Vagina (tissue), 2 donors: ENCODE measurements at regions not wholly inside any gene's neighbourhood (a gene's known extent, or its start where the extent isn't known, plus 50 kb on each side); places are given as distances from the start of the nearest gene placed in this dataset.

Source experiments
- POLR2A ChIP-seq, 2 donors: fragments of 450-650 bp; IDR thresholded peaks; one replicate each; pipeline ENCODE4 v1.6.1; 2017; ENCODE audit warnings: antibody characterized with exemption in 2 of 2, mild to moderate bottlenecking in 2 of 2, moderate library complexity in 2 of 2
- POLR2AphosphoS5 ChIP-seq, 2 donors: sonication (generic); formaldehyde crosslinking; IDR thresholded peaks; one replicate each; pipeline ENCODE4 v1.9.0; 2017; ENCODE audit warnings: antibody characterized with exemption in 2 of 2, mild to moderate bottlenecking in 2 of 2, low read depth in 1 of 2; ENCODE audit not compliant: insufficient read depth in 1 of 2
- TF ChIP-seq, protein P1 (sequence below), 3 experiments: fragments of 450-650 bp in 2 of 3; fragments of 200-600 bp in 1 of 3; sonication (generic) in 1 of 3; IDR thresholded peaks; one replicate each; pipeline ENCODE4 v1.5.1; 2017 to 2019; ENCODE audit warnings: antibody characterized with exemption in 3 of 3, mild to moderate bottlenecking in 2 of 3, moderate library complexity in 2 of 3

DNA sequence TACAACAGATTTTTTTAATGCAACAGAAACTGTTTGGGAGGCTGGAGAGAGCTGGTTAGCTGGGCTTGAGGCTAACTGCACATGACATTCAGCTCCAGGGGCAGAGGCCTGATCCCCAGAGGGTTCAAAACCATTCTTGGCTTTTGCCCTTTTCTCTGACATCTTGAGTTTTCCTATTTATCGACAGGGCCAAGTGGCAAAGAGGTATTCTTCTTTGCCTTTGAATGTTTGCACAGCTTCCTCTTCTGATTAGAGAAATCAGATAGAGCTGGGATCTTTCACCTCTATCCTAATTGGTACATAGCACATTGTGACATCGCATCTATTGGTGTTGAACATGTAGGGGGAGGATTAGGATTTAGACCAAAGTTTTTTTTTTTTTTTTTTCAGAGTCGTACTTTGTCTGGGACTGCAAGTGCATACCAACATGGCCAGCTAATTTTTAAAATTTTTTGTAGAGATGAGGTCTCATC lies 143.7 kb downstream of the ACTBL2 start:
- TF ChIP-seq, protein P1, sequence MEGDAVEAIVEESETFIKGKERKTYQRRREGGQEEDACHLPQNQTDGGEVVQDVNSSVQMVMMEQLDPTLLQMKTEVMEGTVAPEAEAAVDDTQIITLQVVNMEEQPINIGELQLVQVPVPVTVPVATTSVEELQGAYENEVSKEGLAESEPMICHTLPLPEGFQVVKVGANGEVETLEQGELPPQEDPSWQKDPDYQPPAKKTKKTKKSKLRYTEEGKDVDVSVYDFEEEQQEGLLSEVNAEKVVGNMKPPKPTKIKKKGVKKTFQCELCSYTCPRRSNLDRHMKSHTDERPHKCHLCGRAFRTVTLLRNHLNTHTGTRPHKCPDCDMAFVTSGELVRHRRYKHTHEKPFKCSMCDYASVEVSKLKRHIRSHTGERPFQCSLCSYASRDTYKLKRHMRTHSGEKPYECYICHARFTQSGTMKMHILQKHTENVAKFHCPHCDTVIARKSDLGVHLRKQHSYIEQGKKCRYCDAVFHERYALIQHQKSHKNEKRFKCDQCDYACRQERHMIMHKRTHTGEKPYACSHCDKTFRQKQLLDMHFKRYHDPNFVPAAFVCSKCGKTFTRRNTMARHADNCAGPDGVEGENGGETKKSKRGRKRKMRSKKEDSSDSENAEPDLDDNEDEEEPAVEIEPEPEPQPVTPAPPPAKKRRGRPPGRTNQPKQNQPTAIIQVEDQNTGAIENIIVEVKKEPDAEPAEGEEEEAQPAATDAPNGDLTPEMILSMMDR (IDR thresholded peaks at IDR 0.05) = no peak
- TF ChIP-seq POLR2AphosphoS5 (IDR thresholded peaks at IDR 0.05; ENCODE audit: insufficient read depth in 1 of 2, low read depth in 1 of 2) (no peak), POLR2A (IDR thresholded peaks at IDR 0.05) (no peak)
